GM10266 (cell line): ENCODE measurements at regions not wholly inside any gene's neighbourhood (a gene's known extent, or its start where the extent isn't known, plus 50 kb on each side); places are given as distances from the start of the nearest gene placed in this dataset.

ENCODE experiments used
- DNase-seq: peaks from one replicate; pipeline ENCODE4 v3.0.0; 2012; ENCODE audit errors: extremely low spot score
- CTCF ChIP-seq: IDR thresholded peaks from 2 replicates; pipeline ENCODE4 v1.5.1; 2012; ENCODE audit warnings: mild to moderate bottlenecking, low read depth; ENCODE audit not compliant: control insufficient read depth, insufficient read depth; ENCODE audit errors: missing control alignments

GRCh38 chr2:220068846-220069245, 441.4 kb downstream of the SLC4A3 start:
- no peak for DNase-seq
- TF ChIP-seq CTCF, result no peak

GRCh38 chr2:220070349-220070748, 442.9 kb downstream of the SLC4A3 start:
- no peak for DNase-seq
- no peak for TF ChIP-seq CTCF

GRCh38 chr2:220071696-220072095, 444.3 kb downstream of the SLC4A3 start:
- DNase-seq, result no peak
- TF ChIP-seq CTCF, result no peak

- no peak for TF ChIP-seq CTCF
- no peak for DNase-seq
These were observed 445.3 kb downstream of the SLC4A3 start for GRCh38 chr2:220072669-220073220.

GRCh38 chr2:220075835-220076234, 448.4 kb downstream of the SLC4A3 start:
- DNase-seq, result no peak

GRCh38 chr2:220076734-220077133, 449.3 kb downstream of the SLC4A3 start:
- no peak for TF ChIP-seq CTCF
- no peak for DNase-seq

More at GRCh38 chr2:220075835-220076234, 448.4 kb downstream of the SLC4A3 start:
- TF ChIP-seq CTCF, result no peak

- DNase-seq, result no peak
- no peak for TF ChIP-seq CTCF
These were observed 450.1 kb downstream of the SLC4A3 start for GRCh38 chr2:220077488-220077887.
